IPS-18c (cell line): ENCODE measurements at regions not wholly inside any gene's neighbourhood (a gene's known extent, or its start where the extent isn't known, plus 50 kb on each side); places are given as distances from the start of the nearest gene placed in this dataset.

Experiments used
- H3K4me3 ChIP-seq: 2 replicates; pipeline ENCODE4 v1.7.0; 2013; ENCODE audit warnings: low read depth, mild to moderate bottlenecking, low read length, moderate library complexity; ENCODE audit not compliant: insufficient read depth
- H3K9me3 ChIP-seq: one replicate; pipeline ENCODE4 v1.6.1; 2013; ENCODE audit warnings: mild to moderate bottlenecking, low read length, moderate library complexity; ENCODE audit not compliant: control insufficient read depth, insufficient read depth

- Histone ChIP-seq H3K4me3 (no peak overlapping the region), H3K9me3 (no peaks in the 10 kb centered on the region)
These were observed 618.2 kb upstream of the FRG1 start for GRCh38 chr4:189322426-189322825.

DNA sequence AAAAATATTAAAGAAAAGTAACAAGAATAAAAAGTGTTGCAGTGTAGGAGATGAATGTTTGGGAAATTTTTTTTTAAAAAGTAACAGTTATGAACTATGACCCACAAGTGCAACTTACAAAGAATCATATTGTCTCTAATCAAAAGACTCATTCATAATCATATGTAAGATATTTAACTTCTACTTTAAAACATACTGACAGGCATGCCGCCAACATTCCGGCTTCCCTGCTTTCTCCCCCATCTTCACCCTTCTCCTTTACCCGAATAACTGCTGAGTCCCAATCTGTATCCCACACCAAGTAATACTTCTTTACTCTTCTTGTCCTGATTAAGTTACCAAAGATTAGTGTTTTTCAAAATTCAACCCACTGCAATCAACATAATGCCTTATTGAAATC, 598.8 kb upstream of the FRG1 start:
- no peak overlapping the region for H3K4me3 ChIP-seq
- no peaks in the 10 kb centered on the region for H3K9me3 ChIP-seq

DNA sequence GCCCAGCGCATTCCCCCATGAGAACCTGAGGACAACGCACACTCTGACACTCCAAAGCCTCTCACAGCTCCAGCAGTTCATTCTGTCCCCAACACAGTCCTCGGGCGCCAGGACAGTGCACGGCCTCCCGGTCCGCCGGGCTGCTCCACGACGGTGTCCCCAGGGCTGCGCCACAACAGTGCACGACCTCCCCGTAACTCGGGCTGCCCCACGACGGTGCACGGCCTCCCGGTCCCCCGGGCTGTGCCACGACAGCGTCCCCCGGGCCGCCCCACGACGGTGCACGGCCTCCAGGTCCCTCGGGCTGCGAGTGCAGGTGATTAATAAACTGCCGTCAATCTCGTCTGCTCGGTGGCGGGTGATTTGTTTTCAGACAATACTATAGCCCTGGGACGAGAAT, 585.1 kb upstream of the FRG1 start:
- Histone ChIP-seq H3K9me3 (no peaks in the 10 kb centered on the region), H3K4me3 (no peak overlapping the region)

- Histone ChIP-seq H3K9me3 (no peaks in the 10 kb centered on the region), H3K4me3 (no peak overlapping the region)
These were observed 578.3 kb upstream of the FRG1 start for GRCh38 chr4:189362364-189362763.

GRCh38 chr4:189364032-189364449, 576.6 kb upstream of the FRG1 start:
- Histone ChIP-seq H3K9me3 (no peaks in the 10 kb centered on the region), H3K4me3 (no peak overlapping the region)

DNA sequence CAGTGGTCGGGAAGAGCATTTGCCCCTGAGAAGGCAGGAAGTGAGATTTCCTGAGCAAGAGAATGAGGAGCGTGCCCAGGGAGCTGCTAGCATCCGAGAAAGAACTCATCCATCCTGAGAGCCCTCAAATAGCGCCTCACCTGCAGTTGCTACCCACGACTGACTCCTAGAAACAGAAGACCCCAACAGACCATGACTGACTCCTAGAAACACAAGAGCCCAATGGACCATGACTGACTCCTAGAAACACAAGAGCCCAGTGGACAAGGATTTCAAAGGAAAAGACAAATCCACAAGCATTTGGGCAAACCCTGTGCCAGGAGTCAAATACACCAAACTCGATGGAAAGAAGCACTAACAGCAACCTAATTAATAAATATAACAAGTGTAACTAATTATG, 575.2 kb upstream of the FRG1 start:
- no peaks in the 10 kb centered on the region for H3K9me3 ChIP-seq
- no peak overlapping the region for H3K4me3 ChIP-seq

GRCh38 chr4:189367832-189368231, 572.8 kb upstream of the FRG1 start:
- H3K9me3 ChIP-seq = no peaks in the 10 kb centered on the region
- no peak overlapping the region for H3K4me3 ChIP-seq

- Histone ChIP-seq H3K4me3 (no peak overlapping the region), H3K9me3 (no peaks in the 10 kb centered on the region)
These were observed 566.5 kb upstream of the FRG1 start for GRCh38 chr4:189374176-189374575.

DNA sequence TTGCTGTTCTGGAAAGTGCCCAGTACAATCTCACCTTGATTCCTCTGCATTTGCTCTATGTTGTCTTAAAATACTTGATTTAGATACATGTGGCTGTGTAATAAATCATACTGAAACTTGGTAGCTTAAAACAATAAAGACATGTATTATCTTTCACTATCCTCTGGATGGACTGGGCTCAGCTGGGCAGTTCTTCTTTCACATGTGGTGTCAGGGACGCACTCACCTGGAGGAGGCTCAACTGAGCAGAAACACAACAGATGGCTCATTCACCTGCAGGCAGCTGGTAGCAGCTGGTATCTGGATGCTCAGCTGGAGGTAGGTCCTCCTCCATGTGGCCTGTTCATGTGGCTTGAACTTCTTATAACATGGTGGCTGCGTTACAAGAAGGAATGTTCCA, 563.8 kb upstream of the FRG1 start:
- Histone ChIP-seq H3K9me3 (no peaks in the 10 kb centered on the region), H3K4me3 (no peak overlapping the region)

GRCh38 chr4:189377569-189377968, 563.1 kb upstream of the FRG1 start:
- Histone ChIP-seq H3K9me3 (no peaks in the 10 kb centered on the region), H3K4me3 (no peak overlapping the region)

GRCh38 chr4:189385098-189385497, 555.6 kb upstream of the FRG1 start:
- H3K4me3 ChIP-seq = no peak overlapping the region
- no peaks in the 10 kb centered on the region for H3K9me3 ChIP-seq

- Histone ChIP-seq H3K4me3 (no peak overlapping the region), H3K9me3 (no peaks in the 10 kb centered on the region)
These were observed 555.1 kb upstream of the FRG1 start for GRCh38 chr4:189385579-189385978.

DNA sequence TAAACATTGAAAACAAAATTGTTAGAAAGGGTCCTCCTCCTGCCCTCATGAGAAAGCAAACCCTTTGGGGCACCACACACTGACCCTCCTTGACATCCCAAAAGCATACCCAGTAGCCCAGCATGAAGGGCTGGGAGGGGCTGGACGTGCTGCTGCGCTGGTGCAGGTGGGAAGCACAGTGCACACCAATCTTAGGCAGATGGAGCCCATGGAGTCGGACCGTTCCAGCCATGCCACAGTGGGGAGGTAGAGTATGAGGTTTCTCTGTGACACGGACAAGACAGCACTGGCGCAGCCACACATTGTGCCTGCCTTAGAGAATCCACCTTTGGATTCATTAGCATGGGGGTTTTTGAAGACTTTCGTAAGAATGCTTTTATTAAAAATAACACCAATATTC, 544.2 kb upstream of the FRG1 start:
- Histone ChIP-seq H3K9me3 (no peaks in the 10 kb centered on the region), H3K4me3 (no peak overlapping the region)

GRCh38 chr4:189404271-189404670, 536.4 kb upstream of the FRG1 start:
- Histone ChIP-seq H3K9me3 (peaks cover 2% of the 10 kb centered on the region), H3K4me3 (no peak overlapping the region; the same call in 1 of the 2 replicates)

- Histone ChIP-seq H3K9me3 (peaks cover 2% of the 10 kb centered on the region), H3K4me3 (no peak overlapping the region)
These were observed 531.5 kb upstream of the FRG1 start for GRCh38 chr4:189409158-189409557.

GRCh38 chr4:189414021-189414420, 526.7 kb upstream of the FRG1 start:
- H3K4me3 ChIP-seq = no peak overlapping the region
- H3K9me3 ChIP-seq = no peaks in the 10 kb centered on the region

DNA sequence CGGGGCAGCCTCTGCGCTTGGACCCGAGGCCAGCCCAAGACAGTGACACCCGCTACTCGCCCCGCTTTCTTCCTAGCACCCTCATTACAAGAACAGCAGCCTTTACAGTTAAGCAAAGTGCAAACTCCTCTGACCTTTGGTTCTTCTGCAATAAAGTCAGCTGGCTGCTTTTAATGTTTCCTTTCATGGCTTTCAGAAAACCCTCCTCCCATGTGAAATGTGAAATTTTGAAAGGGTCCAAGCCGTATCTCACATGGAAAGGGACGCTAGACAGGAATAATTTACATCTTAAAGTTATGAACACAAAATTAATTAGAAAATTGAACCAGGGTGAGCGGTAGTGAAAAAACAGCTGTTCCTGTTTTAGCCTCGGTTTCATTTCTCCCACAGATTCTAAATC, 520.1 kb upstream of the FRG1 start:
- Histone ChIP-seq H3K4me3 (no peak overlapping the region), H3K9me3 (no peaks in the 10 kb centered on the region)

DNA sequence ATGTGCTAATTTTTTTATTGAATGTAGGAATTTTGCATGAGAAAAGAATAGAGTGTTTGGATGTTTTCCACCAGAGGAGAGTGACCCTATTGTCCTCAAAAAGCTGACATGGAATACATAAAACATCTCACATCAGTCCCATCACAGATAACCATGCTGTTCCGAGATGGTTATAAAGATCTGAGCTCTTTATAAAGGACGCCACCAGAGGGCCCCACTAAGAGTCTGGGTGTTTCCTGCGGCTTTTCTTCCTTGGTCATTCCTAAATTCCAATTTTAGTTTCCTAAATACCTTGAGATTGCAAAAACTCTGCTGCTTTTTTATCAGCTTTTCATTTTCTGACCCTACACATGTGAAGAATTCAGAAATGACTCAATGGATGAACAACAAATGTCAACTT, 504.5 kb upstream of the FRG1 start:
- no peak overlapping the region for H3K4me3 ChIP-seq
- H3K9me3 ChIP-seq = no peaks in the 10 kb centered on the region

DNA sequence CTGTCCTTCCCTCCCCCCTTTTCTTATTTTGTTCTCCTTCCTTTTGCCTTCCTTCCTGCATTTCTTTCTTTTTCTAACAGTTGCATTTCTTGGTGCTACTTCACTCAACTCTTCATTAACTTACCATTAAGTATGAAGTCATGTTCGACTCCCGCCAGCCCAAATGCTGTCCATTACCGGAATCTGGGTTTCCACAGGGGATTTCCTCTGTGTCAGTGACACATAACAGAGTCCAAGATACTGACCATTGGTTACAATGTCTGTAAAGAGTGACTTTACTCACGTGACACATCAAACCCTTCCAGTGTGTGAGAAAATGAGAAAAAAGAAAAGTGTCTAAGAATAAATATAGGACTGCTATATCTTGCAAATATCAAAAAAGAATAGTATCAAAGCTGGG, 500.0 kb upstream of the FRG1 start:
- Histone ChIP-seq H3K4me3 (no peak overlapping the region), H3K9me3 (no peaks in the 10 kb centered on the region)

DNA sequence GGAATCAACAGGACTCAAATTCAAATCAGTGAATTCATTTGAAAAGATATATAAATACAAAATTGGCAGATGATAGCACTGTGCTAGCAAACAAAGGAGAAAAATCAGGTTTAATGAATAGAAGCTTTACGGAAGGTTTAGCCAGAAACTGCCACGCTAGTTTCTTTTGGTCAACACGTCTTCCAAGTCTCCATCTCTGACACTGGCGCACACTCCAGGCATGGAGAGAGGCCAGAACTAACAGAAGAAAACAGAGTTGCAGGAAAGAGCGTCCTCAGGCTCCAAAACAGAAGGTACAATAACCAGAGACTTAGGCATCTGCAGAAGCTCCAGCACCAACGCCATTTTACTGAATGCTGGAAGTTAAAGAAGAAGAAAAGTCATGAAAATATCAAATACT, 497.3 kb upstream of the FRG1 start:
- H3K9me3 ChIP-seq = peaks cover 4% of the 10 kb centered on the region

More for the DNA sequence above, 497.3 kb upstream of the FRG1 start:
- H3K4me3 ChIP-seq = no peak overlapping the region
